Fibroblast of gingiva (primary cell): ENCODE measurements at regions not wholly inside any gene's neighbourhood (a gene's known extent, or its start where the extent isn't known, plus 50 kb on each side); places are given as distances from the start of the nearest gene placed in this dataset.

ENCODE experiments used
- DNase-seq: peaks from one replicate; pipeline ENCODE4 v3.0.0-alpha.2; 2011; ENCODE audit warnings: low read depth

GRCh38 chr18:51582551-51582950 lies 385.1 kb upstream of the MEX3C start:
- DNase-seq, result no peak

DNA sequence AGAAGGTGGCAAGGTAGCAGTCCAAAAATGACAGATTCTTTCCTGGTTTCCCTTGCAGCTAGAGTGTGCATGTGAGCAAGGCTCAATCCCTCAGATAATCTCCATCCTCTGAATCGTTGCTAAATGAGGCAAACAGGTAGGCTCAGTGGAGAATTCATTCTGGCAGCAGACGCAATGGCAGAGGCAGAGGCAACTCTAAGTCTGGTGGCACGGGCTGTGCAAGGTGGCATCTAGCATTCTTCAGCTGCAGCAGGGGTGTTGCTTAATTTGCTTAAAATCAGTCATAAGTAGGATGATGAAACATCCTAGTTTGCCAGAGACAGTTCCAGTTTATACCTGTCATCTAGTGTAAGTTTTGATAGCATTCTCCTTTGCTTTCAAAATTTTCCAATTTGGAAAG lies 391.1 kb upstream of the MEX3C start:
- DNase-seq, result no peak

GRCh38 chr18:51593931-51594330 lies 396.4 kb upstream of the MEX3C start:
- DNase-seq, result no peak

GRCh38 chr18:51603111-51603510 lies 405.6 kb upstream of the MEX3C start:
- DNase-seq, result no peak

DNA sequence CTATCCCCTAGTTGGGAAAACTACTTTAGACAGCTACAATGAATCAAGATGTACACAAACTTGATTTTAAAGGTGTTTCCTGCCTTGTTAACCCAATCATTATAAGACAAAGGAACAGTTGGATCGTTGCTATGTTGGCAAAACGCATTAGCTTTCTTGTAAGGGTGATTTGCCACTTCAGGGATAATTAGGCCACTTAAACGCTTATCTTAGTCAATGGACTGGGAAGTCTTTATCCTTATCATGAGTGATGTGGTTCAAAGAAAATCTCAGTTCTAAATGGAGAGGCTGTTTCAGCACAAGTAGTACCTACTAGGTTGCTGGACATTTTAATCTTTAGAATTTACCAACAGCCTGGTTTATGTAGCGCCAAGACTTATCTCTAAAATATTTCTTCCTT lies 406.1 kb upstream of the MEX3C start:
- no peak for DNase-seq

- no peak for DNase-seq
Observed at GRCh38 chr18:51610481-51610880, 413.0 kb upstream of the MEX3C start.

DNA sequence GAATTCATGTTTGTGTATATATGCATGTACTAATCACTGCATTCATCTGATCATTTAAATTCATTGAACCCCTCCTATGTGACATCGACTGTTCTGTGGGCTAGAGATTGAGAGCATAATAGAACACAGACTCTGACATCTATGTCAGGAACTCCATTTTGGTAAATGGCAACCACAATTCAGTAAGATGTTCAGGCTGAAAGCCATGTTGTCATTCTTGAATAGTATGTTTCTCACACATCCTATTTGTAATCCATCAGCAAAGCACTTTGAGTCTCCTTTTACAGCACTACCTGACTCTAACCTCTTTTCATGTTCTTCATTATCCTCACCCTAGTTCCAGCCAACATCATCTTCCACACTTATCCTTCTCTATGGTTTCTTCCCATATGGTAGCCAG lies 413.8 kb upstream of the MEX3C start:
- no peak for DNase-seq

- no peak for DNase-seq
Observed at GRCh38 chr18:51614033-51614432, 416.6 kb upstream of the MEX3C start.

GRCh38 chr18:51614967-51615571 lies 417.6 kb upstream of the MEX3C start:
- DNase-seq, result no peak

- DNase-seq, result no peak
Observed at GRCh38 chr18:51617167-51617566, 419.7 kb upstream of the MEX3C start.

DNA sequence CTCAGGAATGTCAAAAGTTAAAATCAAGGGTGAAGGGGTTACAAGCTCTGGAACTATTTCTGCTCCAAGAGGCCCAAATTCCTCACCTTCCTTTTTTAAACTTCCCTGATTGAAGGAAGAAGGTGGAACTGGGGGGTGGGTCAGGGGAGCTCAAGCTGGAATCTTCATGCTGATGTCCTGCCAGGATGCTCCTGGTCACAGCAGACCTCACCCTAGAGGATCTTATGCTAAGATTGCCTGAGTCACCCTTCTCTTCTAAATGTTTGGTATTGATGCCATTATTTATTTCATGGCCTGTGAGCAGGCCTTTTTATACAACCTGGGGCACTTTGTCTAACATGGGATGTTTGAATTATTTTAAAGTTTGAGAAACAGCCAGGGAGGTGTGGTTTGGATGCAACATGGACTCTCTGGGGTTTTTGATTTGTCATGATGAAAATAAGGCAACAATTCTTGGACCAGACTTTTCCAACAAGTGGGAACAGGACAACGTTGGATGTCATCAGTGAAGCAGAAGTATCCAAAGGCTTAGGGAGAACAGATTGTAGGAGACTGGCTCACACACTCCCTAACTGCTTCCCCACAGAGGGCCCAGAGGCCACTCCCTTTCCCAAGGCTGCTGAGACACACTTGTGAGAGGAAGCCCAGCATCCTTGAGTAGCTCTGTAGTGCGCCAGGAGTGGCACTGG lies 420.2 kb upstream of the MEX3C start:
- no peak for DNase-seq

DNA sequence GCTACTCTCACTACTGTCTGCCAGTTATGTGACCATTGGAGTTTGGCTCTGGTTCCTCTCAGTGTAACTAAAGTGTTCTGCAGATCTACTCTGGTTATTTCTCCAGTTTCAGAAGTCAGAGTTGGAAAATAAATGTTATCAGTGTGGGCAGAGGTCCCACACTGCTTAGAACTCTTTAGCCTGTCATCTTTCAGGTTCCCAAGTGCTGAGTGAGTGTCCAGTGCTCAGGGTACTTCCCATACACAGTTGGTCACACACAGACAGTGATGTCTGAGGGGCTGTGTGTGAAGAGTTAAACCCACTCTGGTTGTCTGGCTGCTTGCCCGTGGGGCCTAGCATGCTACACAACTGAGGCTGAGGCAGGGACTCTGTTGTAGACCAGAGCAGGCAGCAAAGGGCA lies 421.8 kb upstream of the MEX3C start:
- DNase-seq, result no peak

DNA sequence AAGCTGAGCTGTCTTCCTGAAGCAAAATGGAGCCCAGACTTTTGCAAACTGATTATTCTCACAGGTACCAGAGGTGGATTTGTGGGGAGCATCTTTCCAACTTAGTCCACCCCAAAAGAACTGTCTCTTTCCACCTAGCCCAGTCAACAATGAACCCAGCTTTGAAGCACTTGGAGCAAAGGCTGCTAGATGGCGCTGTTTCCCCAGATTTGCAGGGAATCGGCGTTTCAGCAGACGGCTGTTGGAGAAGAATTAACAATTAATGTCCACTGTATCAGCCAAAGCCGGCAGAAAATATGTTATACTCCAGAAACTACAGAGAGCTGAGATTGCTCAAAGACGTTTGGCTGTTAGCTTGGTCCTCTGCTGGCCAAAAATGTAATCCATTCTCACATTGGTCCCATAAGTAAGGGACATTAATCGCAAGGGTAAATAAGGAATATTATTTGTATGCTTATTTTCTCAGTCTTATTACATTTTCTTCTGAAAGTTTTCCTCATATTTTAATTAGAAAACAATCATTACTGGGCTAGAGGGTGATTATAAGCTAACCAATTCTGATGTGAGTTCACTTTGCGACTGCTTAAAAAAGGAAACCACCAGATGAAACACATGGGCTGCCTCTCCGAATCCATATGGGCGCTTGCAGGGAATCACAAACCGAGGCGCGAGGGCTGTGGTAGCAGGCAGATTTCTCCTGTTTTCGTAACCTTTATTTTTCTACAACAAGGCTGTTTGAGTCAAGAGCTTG lies 423.8 kb upstream of the MEX3C start:
- DNase-seq, result no peak

- no peak for DNase-seq
Observed at GRCh38 chr18:51621864-51622160, 424.3 kb upstream of the MEX3C start.

DNA sequence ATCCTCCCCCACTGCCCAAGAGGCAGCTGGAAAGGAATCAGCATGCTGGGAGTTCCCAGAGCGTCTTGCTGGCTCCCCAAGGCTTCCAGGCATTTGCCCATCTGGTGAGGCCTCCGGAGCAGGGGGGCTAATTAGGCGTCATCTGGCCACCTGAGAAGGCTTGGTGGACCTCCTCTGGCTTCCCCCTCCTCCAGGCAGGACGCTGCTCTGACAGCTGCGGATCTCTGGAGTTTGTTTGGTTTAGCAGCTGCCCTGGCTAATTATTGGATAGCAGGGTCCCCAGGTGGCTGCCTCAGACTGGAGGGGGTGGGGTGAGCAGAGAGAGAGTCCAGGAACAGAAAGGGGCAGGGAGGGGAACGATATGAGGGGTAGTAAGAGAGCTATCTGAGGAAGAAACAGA lies 425.2 kb upstream of the MEX3C start:
- no peak for DNase-seq

GRCh38 chr18:51623653-51624052 lies 426.2 kb upstream of the MEX3C start:
- no peak for DNase-seq

DNA sequence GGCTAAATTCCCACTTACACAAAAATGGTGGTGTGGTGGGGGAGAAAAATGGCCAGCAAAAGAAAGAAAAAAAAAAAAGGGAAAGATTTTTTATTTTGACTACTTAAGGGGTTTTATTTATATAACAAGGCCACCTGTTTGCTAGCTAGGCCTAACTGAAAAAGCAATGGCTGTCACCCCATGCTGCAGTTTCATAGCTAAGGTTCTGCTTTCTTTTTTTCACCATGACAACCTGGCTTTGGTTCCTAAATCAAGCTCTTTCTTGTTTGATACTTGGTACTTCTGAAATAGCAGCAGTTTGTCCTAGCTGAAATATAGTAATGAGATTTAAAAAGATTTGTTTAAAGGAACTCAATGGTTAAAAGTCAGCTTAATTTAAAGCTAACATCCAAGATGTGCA lies 433.2 kb upstream of the MEX3C start:
- no peak for DNase-seq

DNA sequence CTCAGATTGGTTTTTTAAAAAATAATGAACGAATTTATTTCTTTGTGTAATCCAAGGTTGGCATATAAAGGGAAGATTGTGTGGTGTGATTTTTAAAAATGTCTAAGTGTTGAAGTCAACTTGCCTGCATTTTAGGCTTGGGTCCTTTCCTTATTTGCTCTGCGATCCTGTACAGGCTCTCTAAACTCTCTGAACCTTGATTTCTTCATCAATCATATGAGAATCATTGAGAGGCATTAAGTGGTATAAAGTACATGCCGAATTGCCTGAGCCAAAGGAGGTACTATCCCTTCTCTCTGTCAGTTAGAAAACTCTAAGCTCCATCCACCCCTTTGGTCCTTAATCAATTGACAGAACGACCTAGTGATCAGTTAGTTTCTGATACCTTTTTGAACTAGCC lies 440.4 kb upstream of the MEX3C start:
- DNase-seq, result no peak

DNA sequence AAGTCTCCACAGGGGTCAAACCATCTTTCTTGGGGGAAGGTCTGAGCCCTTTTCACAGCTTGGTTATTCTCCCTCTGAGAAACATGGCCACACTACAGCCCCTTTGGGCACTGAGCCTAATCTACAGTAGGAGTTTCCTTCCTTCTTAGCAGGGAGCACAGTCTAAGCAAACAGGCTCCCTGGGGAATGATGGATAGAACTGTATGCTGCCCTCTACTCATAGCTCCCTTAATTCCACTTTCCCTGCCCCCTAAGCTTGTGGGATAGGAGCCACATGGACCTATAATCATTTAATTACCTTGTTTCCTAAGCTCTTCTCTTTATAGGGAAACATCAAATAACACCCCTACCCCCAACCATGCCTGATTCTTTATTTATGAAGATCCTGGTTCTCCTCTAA lies 442.1 kb upstream of the MEX3C start:
- DNase-seq, result no peak

GRCh38 chr18:51643483-51643882 lies 446.0 kb upstream of the MEX3C start:
- no peak for DNase-seq

DNA sequence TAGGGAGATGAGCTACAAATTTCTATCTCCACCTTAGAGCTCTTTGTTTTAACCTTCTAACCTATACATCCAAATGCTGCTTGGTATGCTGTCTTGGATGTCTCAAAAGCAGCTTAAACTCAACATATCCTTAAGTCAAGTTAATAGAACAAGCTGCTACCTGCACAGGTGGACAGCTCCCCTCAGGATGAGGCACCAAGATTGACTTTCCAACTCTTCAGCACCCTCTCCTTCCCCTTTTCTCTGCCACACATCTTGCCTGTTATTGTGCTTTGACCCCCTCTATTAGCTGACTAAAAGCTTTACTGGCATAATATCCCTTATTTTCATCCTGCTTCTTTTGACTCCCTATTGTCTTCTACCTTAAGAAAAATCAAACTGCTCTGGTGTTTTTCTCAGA lies 448.1 kb upstream of the MEX3C start:
- DNase-seq, result no peak

DNA sequence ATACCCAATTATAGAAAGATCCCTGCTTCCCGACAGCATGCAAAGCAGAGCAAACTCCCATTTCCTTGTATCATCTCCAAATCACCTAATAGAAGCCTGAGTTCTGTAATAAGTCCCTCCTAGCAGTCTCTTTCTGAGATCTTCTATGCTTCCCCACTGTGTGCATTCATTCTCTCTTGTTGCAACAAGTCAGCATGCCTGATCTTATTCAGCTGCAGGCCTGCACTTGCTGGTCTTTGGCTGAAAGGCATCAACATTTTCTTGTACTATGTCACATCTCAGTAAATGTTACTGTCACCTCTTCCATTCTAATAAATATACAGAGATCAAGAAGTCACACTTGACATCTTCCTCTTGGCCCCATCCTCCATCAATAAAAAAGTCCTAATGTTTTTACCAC lies 449.9 kb upstream of the MEX3C start:
- no peak for DNase-seq

DNA sequence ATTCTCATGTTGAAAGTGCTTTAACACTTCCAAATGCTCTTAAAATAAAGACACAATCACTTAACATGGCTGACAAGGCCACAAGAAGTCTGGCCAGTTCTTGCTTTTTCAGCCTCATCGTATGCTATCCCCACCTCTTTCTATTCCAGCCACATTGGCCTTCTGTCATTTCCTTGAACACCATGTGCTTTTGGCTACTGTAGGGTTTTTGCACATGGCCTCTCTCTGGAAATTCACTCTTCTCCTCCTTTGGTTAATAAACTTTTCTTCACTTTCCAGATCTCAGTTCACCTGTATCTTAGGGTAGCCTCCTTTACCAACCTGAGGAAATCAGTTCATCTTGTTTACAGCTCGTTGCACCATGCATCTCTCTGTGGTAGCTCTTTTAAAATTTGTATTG lies 450.5 kb upstream of the MEX3C start:
- DNase-seq, result no peak

GRCh38 chr18:51649796-51650195 lies 452.3 kb upstream of the MEX3C start:
- DNase-seq, result no peak
